HCT116 (cell line): ENCODE measurements at regions not wholly inside any gene's neighbourhood (a gene's known extent, or its start where the extent isn't known, plus 50 kb on each side); places are given as distances from the start of the nearest gene placed in this dataset.

ENCODE experiments used
- ATAC-seq: fragments of 200-7000 bp; cut with Tn5 transposase; 2 replicates; pipeline ENCODE4 v1.9.1; 2020; ENCODE audit warnings: mild to moderate bottlenecking, moderate library complexity
- BruUV-seq: library from RNA; stranded (reverse); fragments of 400-500 nt; replicated peaks from 2 replicates; lab custom pipeline; 2021; lab: Mats Ljungman, UMichigan
- CTCF ChIA-PET: fragments of 300-600 bp; sonication (Branson Sonifier 250); formaldehyde crosslinking; loops from one replicate; lab custom pipeline; 2021; ENCODE audit warnings: antibody characterized with exemption; lab: Charles Lee
- POLR2A ChIA-PET: fragments of 300-600, 350-600 bp; sonication (Branson Sonifier 250); formaldehyde crosslinking; loops from one replicate; lab custom pipeline; 2021; ENCODE audit warnings: antibody characterized with exemption; lab: Charles Lee
- RAD21 ChIA-PET, 2 experiments: fragments of 300-600 bp; sonication (Branson Sonifier 250); formaldehyde crosslinking; loops; one replicate each; lab custom pipeline; 2023; ENCODE audit warnings: low total read pairs in 2 of 2; ENCODE audit not compliant: uncharacterized antibody in 2 of 2, unreplicated experiment in 2 of 2, low non-redundant PET in 1 of 2; lab: Charles Lee
- DNase-seq: peaks from one replicate; pipeline ENCODE4 v3.0.0-alpha.2; 2010; ENCODE audit warnings: low read depth, low spot score
- H2AFZ ChIP-seq: fragments of 200-600 bp; shearing (Covaris generic), sonication (generic); 2 replicates; pipeline ENCODE4 v1.6.1; 2017; ENCODE audit warnings: low read depth, mixed run types, mixed read lengths, antibody characterized with exemption, low read length; ENCODE audit not compliant: poor library complexity, severe bottlenecking
- H3K27ac ChIP-seq: 2 replicates; pipeline ENCODE4 v1.5.1; 2012; ENCODE audit warnings: low read depth, low read length
- H3K27me3 ChIP-seq: fragments of 200-600 bp; sonication (generic); 2 replicates; pipeline ENCODE4 v1.6.1; 2016; ENCODE audit warnings: mixed run types, low read length, mixed read lengths; ENCODE audit not compliant: insufficient read depth
- H3K36me3 ChIP-seq, 2 experiments: fragments of 200-500 bp in 1 of 2; fragments of 200-600 bp in 1 of 2; sonication (Bioruptor generic) in 1 of 2; sonication (generic) in 1 of 2; 2 replicates each; pipeline versions ENCODE4 v1.5.1 to v1.6.1; 2014 to 2016; ENCODE audit warnings: low read length in 2 of 2, inconsistent platforms in 1 of 2, mixed read lengths in 1 of 2, mixed run types in 1 of 2; ENCODE audit not compliant: insufficient read depth in 2 of 2, control insufficient read depth in 1 of 2
- H3K4me1 ChIP-seq, 2 experiments: fragments of 200-600 bp in 1 of 2; sonication (generic) in 1 of 2; 2 replicates each; pipeline versions ENCODE4 v1.5.1 to v1.6.1; 2012 to 2017; ENCODE audit warnings: low read length in 2 of 2, inconsistent platforms in 1 of 2, mild to moderate bottlenecking in 1 of 2, mixed read lengths in 1 of 2, mixed run types in 1 of 2, moderate library complexity in 1 of 2; ENCODE audit not compliant: insufficient read depth in 2 of 2, control insufficient read depth in 1 of 2
- H3K4me2 ChIP-seq: fragments of 200-600 bp; sonication (generic); 2 replicates; pipeline ENCODE4 v1.6.1; 2017; ENCODE audit warnings: mixed run types, low read length, mixed read lengths
- H3K4me3 ChIP-seq, 2 experiments: fragments of 200-600 bp in 1 of 2; sonication (generic) in 1 of 2; replicated peaks in 1 of 2; 2 replicates each; pipeline ENCODE4 v1.5.1; 2011 to 2016; ENCODE audit warnings: low read length in 2 of 2, control low read depth in 1 of 2, low read depth in 1 of 2, mild to moderate bottlenecking in 1 of 2, mixed read lengths in 1 of 2, mixed run types in 1 of 2
- H3K79me2 ChIP-seq: fragments of 200-600 bp; sonication (generic); 2 replicates; pipeline ENCODE4 v1.6.1; 2017; ENCODE audit warnings: mild to moderate bottlenecking, mixed run types, low read length, moderate library complexity, mixed read lengths; ENCODE audit not compliant: insufficient read depth
- H3K9ac ChIP-seq: fragments of 200-600 bp; sonication (generic); 2 replicates; pipeline ENCODE4 v1.6.1; 2016; ENCODE audit warnings: low read length, mixed read lengths
- H3K9me2 ChIP-seq: fragments of 200-600 bp; sonication (generic), shearing (Covaris generic); 2 replicates; pipeline ENCODE4 v1.6.1; 2017; ENCODE audit warnings: mixed run types, mild to moderate bottlenecking, moderate library complexity; ENCODE audit not compliant: insufficient read depth
- H3K9me3 ChIP-seq, 2 experiments: fragments of 200-500 bp in 1 of 2; fragments of 200-600 bp in 1 of 2; sonication (Bioruptor generic) in 1 of 2; sonication (generic) in 1 of 2; 2 replicates each; pipeline ENCODE4 v1.6.1; 2014 to 2017; ENCODE audit warnings: low read length in 2 of 2, mixed read lengths in 2 of 2, inconsistent platforms in 1 of 2, low read depth in 1 of 2, mild to moderate bottlenecking in 1 of 2, mixed run types in 1 of 2, moderate library complexity in 1 of 2; ENCODE audit not compliant: control insufficient read depth in 1 of 2, insufficient read depth in 1 of 2
- H4K20me1 ChIP-seq: fragments of 200-600 bp; sonication (generic), shearing (Covaris generic); 2 replicates; pipeline ENCODE4 v1.6.1; 2017; ENCODE audit warnings: mixed run types, mild to moderate bottlenecking, moderate library complexity; ENCODE audit not compliant: insufficient read depth
- EZH2phosphoT487 ChIP-seq: fragments of 200-600 bp; IDR thresholded peaks from 2 replicates; pipeline ENCODE4 v1.6.1; 2018; ENCODE audit warnings: antibody characterized with exemption, borderline replicate concordance
- POLR2A ChIP-seq: IDR thresholded peaks from 2 replicates; pipeline ENCODE4 v1.7.0; 2011; ENCODE audit warnings: borderline replicate concordance; ENCODE audit not compliant: insufficient read depth, insufficient read length; ENCODE audit errors: extremely low read depth
- RAD21 ChIP-seq: IDR thresholded peaks from 2 replicates; pipeline ENCODE4 v1.6.1; 2012; ENCODE audit warnings: low read depth, mild to moderate bottlenecking
- SIN3A ChIP-seq: IDR thresholded peaks from 2 replicates; pipeline ENCODE4 v1.6.1; 2012; ENCODE audit warnings: low read depth
- SP1 ChIP-seq: IDR thresholded peaks from 2 replicates; pipeline ENCODE4 v1.6.1; 2012; ENCODE audit warnings: low read depth
- YY1 ChIP-seq: IDR thresholded peaks from 2 replicates; pipeline ENCODE4 v1.6.1; 2011; ENCODE audit warnings: low read length, low read depth, moderate library complexity, mild to moderate bottlenecking; ENCODE audit not compliant: insufficient replicate concordance; ENCODE audit errors: extremely low read depth
- intact Hi-C: fragments of 100-400 bp; cut with micrococcal nuclease; formaldehyde crosslinking; loops from 2 replicates; pipeline ENCODE4 v1.10.0; 2022
- TF ChIP-seq, protein P1 (sequence below): IDR thresholded peaks from 2 replicates; pipeline ENCODE4 v1.6.1; 2011; ENCODE audit warnings: mild to moderate bottlenecking, low read length, moderate library complexity; ENCODE audit not compliant: insufficient replicate concordance; ENCODE audit errors: extremely low read depth
- TF ChIP-seq, protein P2 (sequence below): IDR thresholded peaks from 2 replicates; pipeline ENCODE4 v1.6.1; 2012; ENCODE audit warnings: low read depth

DNA sequence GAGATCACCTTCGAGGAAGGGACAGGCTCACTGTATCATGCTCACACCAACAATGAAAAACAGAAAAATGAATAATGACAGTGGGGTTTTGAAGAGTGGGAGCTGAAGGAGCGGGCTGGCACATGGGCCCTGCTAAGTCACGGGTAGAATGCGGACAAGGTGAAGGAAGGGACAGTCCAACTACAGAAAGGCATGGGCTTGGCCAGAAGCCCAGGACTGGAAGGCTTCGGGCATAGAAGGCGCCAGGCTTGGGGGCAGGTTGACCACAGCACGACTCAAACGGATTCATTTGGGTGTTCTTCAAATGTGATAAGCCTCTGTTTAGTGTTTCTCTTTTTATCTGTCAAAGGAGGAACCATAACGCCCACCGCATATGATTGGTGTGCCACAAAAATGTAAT is 509.5 kb downstream of the CCSER2 start:
- Histone ChIP-seq H3K9me2 (no peaks in the 10 kb centered on the region), H3K4me3 (no peak overlapping the region), H3K4me2 (no peak overlapping the region), H3K27ac (no peak overlapping the region), H4K20me1 (no peaks in the 10 kb centered on the region), H3K9me3 (no peaks in the 10 kb centered on the region), H3K4me1 (no peaks in the 10 kb centered on the region), H3K9ac (no peak overlapping the region), H3K79me2 (no peaks in the 10 kb centered on the region), H2AFZ (no peak overlapping the region), H3K27me3 (peaks cover 34% of the 10 kb centered on the region), H3K36me3 (no peaks in the 10 kb centered on the region)
- ATAC-seq: no peak
- RAD21 ChIA-PET: no interaction called here
- CTCF ChIA-PET: no interaction called here
- BruUV-seq: no TSS peak
- intact Hi-C loops: no loop called here
- TF ChIP-seq, protein P1, sequence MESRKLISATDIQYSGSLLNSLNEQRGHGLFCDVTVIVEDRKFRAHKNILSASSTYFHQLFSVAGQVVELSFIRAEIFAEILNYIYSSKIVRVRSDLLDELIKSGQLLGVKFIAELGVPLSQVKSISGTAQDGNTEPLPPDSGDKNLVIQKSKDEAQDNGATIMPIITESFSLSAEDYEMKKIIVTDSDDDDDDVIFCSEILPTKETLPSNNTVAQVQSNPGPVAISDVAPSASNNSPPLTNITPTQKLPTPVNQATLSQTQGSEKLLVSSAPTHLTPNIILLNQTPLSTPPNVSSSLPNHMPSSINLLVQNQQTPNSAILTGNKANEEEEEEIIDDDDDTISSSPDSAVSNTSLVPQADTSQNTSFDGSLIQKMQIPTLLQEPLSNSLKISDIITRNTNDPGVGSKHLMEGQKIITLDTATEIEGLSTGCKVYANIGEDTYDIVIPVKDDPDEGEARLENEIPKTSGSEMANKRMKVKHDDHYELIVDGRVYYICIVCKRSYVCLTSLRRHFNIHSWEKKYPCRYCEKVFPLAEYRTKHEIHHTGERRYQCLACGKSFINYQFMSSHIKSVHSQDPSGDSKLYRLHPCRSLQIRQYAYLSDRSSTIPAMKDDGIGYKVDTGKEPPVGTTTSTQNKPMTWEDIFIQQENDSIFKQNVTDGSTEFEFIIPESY: no peak
- TF ChIP-seq POLR2A: no peak
- TF ChIP-seq SP1: no peak
- TF ChIP-seq EZH2phosphoT487: no peak
- TF ChIP-seq RAD21: no peak
- no peak for TF ChIP-seq SIN3A
- TF ChIP-seq YY1: no peak
- TF ChIP-seq, protein P2, sequence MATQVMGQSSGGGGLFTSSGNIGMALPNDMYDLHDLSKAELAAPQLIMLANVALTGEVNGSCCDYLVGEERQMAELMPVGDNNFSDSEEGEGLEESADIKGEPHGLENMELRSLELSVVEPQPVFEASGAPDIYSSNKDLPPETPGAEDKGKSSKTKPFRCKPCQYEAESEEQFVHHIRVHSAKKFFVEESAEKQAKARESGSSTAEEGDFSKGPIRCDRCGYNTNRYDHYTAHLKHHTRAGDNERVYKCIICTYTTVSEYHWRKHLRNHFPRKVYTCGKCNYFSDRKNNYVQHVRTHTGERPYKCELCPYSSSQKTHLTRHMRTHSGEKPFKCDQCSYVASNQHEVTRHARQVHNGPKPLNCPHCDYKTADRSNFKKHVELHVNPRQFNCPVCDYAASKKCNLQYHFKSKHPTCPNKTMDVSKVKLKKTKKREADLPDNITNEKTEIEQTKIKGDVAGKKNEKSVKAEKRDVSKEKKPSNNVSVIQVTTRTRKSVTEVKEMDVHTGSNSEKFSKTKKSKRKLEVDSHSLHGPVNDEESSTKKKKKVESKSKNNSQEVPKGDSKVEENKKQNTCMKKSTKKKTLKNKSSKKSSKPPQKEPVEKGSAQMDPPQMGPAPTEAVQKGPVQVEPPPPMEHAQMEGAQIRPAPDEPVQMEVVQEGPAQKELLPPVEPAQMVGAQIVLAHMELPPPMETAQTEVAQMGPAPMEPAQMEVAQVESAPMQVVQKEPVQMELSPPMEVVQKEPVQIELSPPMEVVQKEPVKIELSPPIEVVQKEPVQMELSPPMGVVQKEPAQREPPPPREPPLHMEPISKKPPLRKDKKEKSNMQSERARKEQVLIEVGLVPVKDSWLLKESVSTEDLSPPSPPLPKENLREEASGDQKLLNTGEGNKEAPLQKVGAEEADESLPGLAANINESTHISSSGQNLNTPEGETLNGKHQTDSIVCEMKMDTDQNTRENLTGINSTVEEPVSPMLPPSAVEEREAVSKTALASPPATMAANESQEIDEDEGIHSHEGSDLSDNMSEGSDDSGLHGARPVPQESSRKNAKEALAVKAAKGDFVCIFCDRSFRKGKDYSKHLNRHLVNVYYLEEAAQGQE: no peak
- no peak for DNase-seq
- POLR2A ChIA-PET: no interaction called here
